HG03439 (cell line): ENCODE measurements at regions not wholly inside any gene's neighbourhood (a gene's known extent, or its start where the extent isn't known, plus 50 kb on each side); places are given as distances from the start of the nearest gene placed in this dataset.

ENCODE experiments used
- ATAC-seq: cut with Tn5 transposase; IDR thresholded peaks from one replicate; pipeline ENCODE4 v1.9.1; 2021; ENCODE audit warnings: mild to moderate bottlenecking, moderate library complexity; ENCODE audit not compliant: unreplicated experiment

DNA sequence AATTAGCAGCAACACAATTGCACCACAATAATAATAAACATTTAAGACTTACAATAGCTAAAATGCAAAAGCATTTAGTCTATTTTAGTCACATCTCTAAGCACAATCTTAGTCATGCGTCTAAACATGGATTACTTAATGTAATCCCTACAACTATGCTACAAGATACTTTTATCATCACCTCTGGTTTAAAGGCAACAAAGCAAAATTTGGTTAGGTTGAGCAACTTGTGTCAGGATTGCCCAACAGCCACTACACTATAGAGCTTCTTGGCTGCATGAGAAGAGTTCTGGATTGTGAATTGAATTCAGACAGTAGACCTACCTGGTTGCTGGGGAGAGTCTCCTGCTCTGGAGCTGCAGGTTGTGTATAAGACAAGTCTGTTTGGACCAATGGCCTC, 146.5 kb upstream of the PUDP start:
- ATAC-seq, result no peak

- ATAC-seq, result no peak
Measured at GRCh38 chrX:7286168-7286837, 138.3 kb upstream of the PUDP start.

GRCh38 chrX:7285765-7286164, 137.8 kb upstream of the PUDP start:
- ATAC-seq, result no peak

DNA sequence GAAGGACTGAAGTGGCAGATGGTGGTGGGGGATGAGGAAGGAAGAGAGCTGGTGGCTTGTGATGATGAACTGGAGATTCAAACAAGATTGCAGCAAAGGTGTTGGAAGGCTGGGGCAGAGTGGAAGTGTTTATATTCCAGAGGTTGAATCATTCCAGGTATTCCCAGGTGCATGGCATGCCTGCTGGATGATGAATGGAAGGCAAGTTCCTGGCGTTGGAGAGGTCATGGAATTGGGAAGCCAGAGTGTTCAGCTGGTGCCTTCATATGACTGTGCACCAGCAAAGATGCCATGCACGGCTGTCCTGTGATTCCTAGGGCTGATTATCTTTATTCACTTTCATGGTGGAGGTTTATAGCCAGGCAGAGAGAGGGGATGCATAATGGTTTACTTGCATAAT, 135.8 kb upstream of the PUDP start:
- ATAC-seq, result no peak

DNA sequence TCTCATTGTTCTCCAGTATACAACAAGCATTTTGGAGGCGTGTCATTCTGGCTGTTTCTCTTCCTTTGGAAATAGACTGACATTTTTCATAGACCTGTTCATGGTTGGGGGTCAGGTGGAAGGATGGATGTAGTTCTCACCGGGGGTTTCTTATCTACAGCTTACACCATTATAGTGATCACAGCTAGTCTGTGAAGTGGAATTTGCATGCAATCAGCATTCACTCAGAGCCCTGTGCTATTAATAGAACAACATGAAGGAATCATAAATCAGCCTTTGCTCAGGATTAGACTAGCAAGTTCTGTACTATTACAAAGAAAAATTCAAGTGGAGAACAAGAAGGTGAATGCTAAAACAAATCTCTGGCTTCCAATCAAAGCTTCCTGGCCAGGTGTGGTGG, 132.6 kb upstream of the PUDP start:
- ATAC-seq, result no peak

GRCh38 chrX:7272346-7272745, 124.4 kb upstream of the PUDP start:
- no peak for ATAC-seq

- no peak for ATAC-seq
Measured at GRCh38 chrX:7270933-7271332, 123.0 kb upstream of the PUDP start.

- no peak for ATAC-seq
Measured at GRCh38 chrX:7269991-7270390, 122.0 kb upstream of the PUDP start.

DNA sequence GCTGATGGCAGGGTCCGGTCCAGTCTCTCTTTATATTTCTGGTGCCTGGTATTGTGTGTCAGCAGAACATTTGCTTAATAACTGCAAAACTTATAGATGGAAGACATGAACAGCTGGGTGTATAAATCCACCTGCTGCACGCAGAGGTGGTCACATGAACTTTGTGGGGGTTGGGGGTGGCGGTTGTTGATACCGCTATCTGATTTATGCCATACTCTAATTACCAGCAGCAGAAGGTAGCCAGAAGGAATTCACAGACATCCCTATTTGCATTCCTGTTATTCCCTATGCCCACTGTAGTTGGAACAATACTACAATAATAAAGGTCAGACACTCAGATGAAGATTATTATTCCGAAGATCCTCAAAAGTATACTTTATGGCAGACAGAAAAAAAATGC, 121.6 kb upstream of the PUDP start:
- ATAC-seq, result no peak

DNA sequence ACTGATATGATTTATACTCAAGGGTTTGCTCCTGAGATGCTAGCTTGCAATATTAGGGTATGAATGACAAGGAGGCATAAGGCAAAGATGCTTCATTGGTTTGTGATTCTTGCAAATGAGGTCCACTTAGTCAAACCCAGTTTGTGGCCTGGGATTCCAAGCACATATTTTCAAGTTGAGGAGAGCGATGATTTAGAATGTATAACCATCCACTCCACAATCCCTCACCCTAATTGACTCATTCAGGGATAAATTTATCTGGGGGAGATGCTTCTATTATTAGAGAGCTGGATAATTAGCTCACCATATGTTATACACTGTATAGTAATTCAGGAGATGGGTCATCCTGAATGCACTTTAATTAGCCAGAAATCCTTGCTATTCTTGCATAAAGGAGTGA, 118.3 kb upstream of the PUDP start:
- no peak for ATAC-seq

GRCh38 chrX:7264399-7264798, 116.4 kb upstream of the PUDP start:
- peak; percentile 42 for ATAC-seq

DNA sequence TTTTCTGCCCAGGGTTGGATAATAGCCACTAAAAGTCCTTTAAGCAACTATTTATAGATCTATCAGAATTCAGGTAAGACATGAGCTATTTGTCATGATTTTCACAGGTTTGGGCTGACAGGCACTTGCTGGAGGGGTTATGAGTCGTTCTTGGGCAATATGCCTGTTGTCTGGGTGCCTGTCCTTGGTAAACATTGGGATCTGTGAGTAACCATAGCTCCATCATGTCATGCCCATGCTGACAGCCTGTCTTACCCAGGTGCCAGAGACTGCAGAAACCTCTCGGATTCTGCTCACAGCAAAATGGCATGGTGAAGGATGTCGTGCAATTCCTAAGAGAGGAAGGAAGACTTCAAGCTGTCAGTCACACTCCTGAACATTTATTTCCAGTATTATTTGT, 116.0 kb upstream of the PUDP start:
- no peak for ATAC-seq

DNA sequence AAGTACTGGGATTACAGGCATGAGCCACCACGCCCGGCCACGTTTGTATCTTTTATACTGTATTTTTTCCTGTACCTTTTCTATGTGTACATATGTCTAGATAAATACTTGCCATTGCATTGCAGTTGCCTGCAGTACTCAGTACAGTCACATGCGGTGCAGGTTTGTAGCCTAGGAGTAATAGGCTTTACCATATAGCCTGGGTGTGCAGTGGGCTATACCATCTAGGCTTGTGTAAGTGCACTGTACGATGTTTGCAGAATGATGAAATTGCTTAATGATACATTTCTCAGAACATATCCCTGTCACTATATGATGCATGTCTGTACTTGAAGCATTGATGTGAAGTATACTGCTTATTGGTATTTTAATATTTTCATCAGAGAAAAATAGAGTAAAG, 115.4 kb upstream of the PUDP start:
- no peak for ATAC-seq

DNA sequence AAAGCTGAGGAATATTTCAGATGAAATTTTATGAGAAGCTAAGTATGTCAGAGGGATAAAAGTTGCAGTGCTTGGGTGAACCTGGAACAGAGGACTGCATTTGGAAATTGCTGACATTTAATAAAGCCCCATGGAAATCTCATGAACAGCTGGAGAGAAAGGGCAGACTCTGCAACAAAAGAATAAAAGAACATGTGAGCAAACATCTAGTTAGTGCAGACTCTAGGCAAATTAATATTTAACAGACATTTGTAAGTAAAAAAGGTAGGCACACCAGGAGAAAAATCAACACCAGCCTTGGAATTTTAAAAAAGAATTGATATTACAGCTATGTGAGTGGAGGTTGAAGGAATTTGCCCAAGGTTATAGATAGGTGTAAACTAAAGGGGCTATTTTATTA, 114.6 kb upstream of the PUDP start:
- ATAC-seq, result no peak

- peak; percentile 85 for ATAC-seq
Measured at GRCh38 chrX:7261672-7262332, 113.8 kb upstream of the PUDP start.

DNA sequence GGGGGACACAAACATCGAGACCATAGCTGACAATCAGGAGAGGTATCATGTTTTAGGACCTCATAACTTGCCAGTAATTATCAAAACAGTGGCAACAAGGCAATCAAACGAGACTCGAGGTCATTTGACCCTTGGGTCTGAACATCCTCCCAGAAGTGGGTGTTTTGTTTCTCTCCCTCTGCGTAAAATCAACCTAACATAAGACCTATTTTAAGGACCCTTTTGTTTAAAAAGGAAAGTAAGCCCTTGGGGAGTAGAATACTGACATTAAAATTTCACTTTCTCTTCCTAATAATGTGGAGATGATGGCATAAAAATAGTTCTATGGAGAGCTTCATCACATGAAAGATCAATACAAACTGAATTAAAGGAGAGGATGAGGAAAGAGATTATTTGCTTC, 106.2 kb upstream of the PUDP start:
- ATAC-seq, result no peak

GRCh38 chrX:7253565-7253964, 105.6 kb upstream of the PUDP start:
- no peak for ATAC-seq

- ATAC-seq, result no peak
Measured at GRCh38 chrX:7252013-7252610, 104.2 kb upstream of the PUDP start.

- ATAC-seq, result no peak
Measured at GRCh38 chrX:7247346-7247745, 99.4 kb upstream of the PUDP start.

GRCh38 chrX:7244405-7244804, 96.5 kb upstream of the PUDP start:
- ATAC-seq, result no peak

- ATAC-seq, result peak; percentile 83
Measured at GRCh38 chrX:7242613-7243012, 94.7 kb upstream of the PUDP start.

GRCh38 chrX:7240929-7241328, 93.0 kb upstream of the PUDP start:
- ATAC-seq, result no peak

- no peak for ATAC-seq
Measured at GRCh38 chrX:7235071-7235470, 87.1 kb upstream of the PUDP start.
